ENCODE measurements at regions not wholly inside any gene's neighbourhood (a gene's known extent, or its start where the extent isn't known, plus 50 kb on each side); places are given as distances from the start of the nearest gene placed in this dataset.

GRCh38 chr5:143870362-143870761, 58.4 kb downstream of the HMHB1 start:
- H3K9me3 Mint-ChIP-seq: peaks cover 0 to 4% (median 3%) of the 10 kb centered on the region in 7 donors
- Histone ChIP-seq H3K4me2 (replicated peaks; ENCODE audit: extremely low read depth, low read length, poor library complexity, severe bottlenecking) (no peak overlapping the region), H3K4me1 (ENCODE audit: control insufficient read depth in 1 of 2, insufficient read depth in 2 of 2, low read length in 2 of 2) (no peaks in the 10 kb centered on the region), H3K4me3 (replicated peaks in 1 of 3; ENCODE audit: low read depth in 2 of 3, low read length in 3 of 3) (no peak overlapping the region), H4K20me1 (ENCODE audit: insufficient read depth, low read length) (no peaks in the 10 kb centered on the region), H3K9me3 (replicated peaks in 1 of 2; ENCODE audit: control insufficient read depth in 1 of 2, insufficient read depth in 1 of 2, low read length in 2 of 2) (no peaks in the 10 kb centered on the region), H3K36me3 (replicated peaks in 1 of 2; ENCODE audit: control insufficient read depth in 1 of 2, insufficient read depth in 2 of 2, low read length in 2 of 2) (no peaks in the 10 kb centered on the region), H3K27ac (ENCODE audit: low read depth in 1 of 2, low read length in 2 of 2) (no peak overlapping the region), H3K79me2 (ENCODE audit: insufficient read depth, low read length) (no peaks in the 10 kb centered on the region), H3K27me3 (ENCODE audit: control insufficient read depth in 2 of 2, insufficient read depth in 2 of 2, low read length in 2 of 2) (no peaks in the 10 kb centered on the region), H3K9ac (ENCODE audit: insufficient read depth, low read length, poor library complexity, severe bottlenecking) (no peak overlapping the region), H2AFZ (ENCODE audit: insufficient read depth, low read depth, low read length, poor library complexity, severe bottlenecking) (no peak overlapping the region)
- peaks cover 0 to 2% (median 1%) of the 10 kb centered on the region in 3 donors for H3K27me3 Mint-ChIP-seq (ENCODE audit: low read depth in 3 of 3)
- H3K36me3 Mint-ChIP-seq: no peaks in the 10 kb centered on the region
- no CpG with 5 or more reads among the region's 1 CpG for WGBS (ENCODE audit: insufficient coverage)
- intact Hi-C loops (cut with micrococcal nuclease): no loop called here
- TF ChIP-seq, protein P1, sequence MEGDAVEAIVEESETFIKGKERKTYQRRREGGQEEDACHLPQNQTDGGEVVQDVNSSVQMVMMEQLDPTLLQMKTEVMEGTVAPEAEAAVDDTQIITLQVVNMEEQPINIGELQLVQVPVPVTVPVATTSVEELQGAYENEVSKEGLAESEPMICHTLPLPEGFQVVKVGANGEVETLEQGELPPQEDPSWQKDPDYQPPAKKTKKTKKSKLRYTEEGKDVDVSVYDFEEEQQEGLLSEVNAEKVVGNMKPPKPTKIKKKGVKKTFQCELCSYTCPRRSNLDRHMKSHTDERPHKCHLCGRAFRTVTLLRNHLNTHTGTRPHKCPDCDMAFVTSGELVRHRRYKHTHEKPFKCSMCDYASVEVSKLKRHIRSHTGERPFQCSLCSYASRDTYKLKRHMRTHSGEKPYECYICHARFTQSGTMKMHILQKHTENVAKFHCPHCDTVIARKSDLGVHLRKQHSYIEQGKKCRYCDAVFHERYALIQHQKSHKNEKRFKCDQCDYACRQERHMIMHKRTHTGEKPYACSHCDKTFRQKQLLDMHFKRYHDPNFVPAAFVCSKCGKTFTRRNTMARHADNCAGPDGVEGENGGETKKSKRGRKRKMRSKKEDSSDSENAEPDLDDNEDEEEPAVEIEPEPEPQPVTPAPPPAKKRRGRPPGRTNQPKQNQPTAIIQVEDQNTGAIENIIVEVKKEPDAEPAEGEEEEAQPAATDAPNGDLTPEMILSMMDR (IDR thresholded peaks at IDR 0.05): no peak
- no peak overlapping the region for H3K27ac Mint-ChIP-seq
- no peak for DNase-seq
- H3K4me3 Mint-ChIP-seq: no peak overlapping the region
- no peaks in the 10 kb centered on the region for H3K4me1 Mint-ChIP-seq

DNA sequence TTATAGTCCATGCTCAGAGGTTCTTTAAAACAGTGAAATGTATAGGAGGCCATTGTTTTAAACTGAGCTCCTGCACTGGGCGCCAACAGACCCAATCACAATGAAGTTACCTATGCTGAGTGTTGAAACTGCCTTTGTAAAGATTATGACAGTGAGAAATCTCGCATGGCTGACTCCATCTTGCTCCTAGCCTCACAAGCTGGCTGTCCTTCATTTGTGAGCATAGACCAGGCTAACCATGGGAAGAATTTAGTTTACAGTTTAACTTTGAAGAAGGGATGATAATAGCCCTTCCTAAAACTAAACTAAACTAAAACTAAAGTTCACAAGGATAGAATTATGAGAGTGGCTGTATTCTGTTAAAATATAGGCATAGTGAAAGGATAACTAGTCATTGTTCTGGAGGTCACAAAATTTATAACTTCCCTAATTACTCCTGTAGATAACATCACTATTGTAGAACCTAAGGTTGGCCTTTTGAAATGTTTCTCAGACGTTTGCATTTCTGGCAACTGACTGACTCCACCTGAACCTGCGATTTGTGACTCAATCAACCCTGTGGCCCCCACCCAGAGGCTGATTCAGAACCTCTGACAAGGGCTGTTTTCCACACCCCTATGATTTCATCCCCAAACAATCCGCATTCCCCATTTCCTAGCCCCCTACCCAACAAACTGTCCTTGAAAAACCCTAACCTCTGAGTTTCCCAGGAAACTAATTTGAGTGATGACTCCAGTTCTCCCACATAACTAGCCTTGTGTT, 59.1 kb downstream of the HMHB1 start:
- Mint-ChIP-seq H3K27me3 (ENCODE audit: low read depth in 3 of 3) (peaks cover 0 to 2% (median 1%) of the 10 kb centered on the region in 3 donors), H3K9me3 (peaks cover 0 to 4% (median 3%) of the 10 kb centered on the region in 7 donors), H3K27ac (no peak overlapping the region), H3K4me3 (no peak overlapping the region), H3K4me1 (no peaks in the 10 kb centered on the region), H3K36me3 (no peaks in the 10 kb centered on the region)
- H3K79me2 ChIP-seq (ENCODE audit: insufficient read depth, low read length): no peaks in the 10 kb centered on the region
- no peak overlapping the region for H3K27ac ChIP-seq (ENCODE audit: low read depth in 1 of 2, low read length in 2 of 2)
- H3K36me3 ChIP-seq (replicated peaks in 1 of 2; ENCODE audit: control insufficient read depth in 1 of 2, insufficient read depth in 2 of 2, low read length in 2 of 2): no peaks in the 10 kb centered on the region
- no peak for DNase-seq
- intact Hi-C loops (cut with micrococcal nuclease): no loop called here
- no peak overlapping the region for H3K4me3 ChIP-seq (replicated peaks in 1 of 3; ENCODE audit: low read depth in 2 of 3, low read length in 3 of 3)
- TF ChIP-seq, protein P1 (IDR thresholded peaks at IDR 0.05): no peak
- no peaks in the 10 kb centered on the region for H3K4me1 ChIP-seq (ENCODE audit: control insufficient read depth in 1 of 2, insufficient read depth in 2 of 2, low read length in 2 of 2)
- H3K4me2 ChIP-seq (replicated peaks; ENCODE audit: extremely low read depth, low read length, poor library complexity, severe bottlenecking): no peak overlapping the region
- H3K27me3 ChIP-seq (ENCODE audit: control insufficient read depth in 2 of 2, insufficient read depth in 2 of 2, low read length in 2 of 2): no peaks in the 10 kb centered on the region
- no peaks in the 10 kb centered on the region for H4K20me1 ChIP-seq (ENCODE audit: insufficient read depth, low read length)
- H3K9me3 ChIP-seq (replicated peaks in 1 of 2; ENCODE audit: control insufficient read depth in 1 of 2, insufficient read depth in 1 of 2, low read length in 2 of 2): no peaks in the 10 kb centered on the region
- no peak overlapping the region for H2AFZ ChIP-seq (ENCODE audit: insufficient read depth, low read depth, low read length, poor library complexity, severe bottlenecking)
- H3K9ac ChIP-seq (ENCODE audit: insufficient read depth, low read length, poor library complexity, severe bottlenecking): no peak overlapping the region
- WGBS (ENCODE audit: insufficient coverage): 64% methylated on average over 4 of the region's 5 CpGs
